GM12878 (cell line): ENCODE measurements at regions not wholly inside any gene's neighbourhood (a gene's known extent, or its start where the extent isn't known, plus 50 kb on each side); places are given as distances from the start of the nearest gene placed in this dataset.

Experiments
- ATAC-seq: fragments of 200-7000 bp; cut with Tn5 transposase; 3 replicates; pipeline ENCODE4 v1.9.1; 2020; ENCODE audit warnings: mild to moderate bottlenecking, moderate library complexity
- BruUV-seq: library from RNA; stranded (reverse); fragments of 400-500 nt; replicated peaks from 2 replicates; lab custom pipeline; 2021; lab: Mats Ljungman, UMichigan
- CTCF ChIA-PET: fragments of 300-600 bp; sonication (Branson Sonifier 250); formaldehyde crosslinking; extraction: SDS; loops from one replicate; lab custom pipeline; 2021; ENCODE audit warnings: inconsistent platforms; lab: Yijun Ruan, JAX
- POLR2A ChIA-PET: fragments of 350-600 bp; formaldehyde crosslinking; extraction: SDS; loops from one replicate; lab custom pipeline; 2021; ENCODE audit warnings: inconsistent platforms; lab: Charles Lee
- RAD21 ChIA-PET: fragments of 300-600 bp; sonication (Branson Sonifier 250); formaldehyde crosslinking; loops from one replicate; lab custom pipeline; 2023; ENCODE audit warnings: antibody characterized with exemption; ENCODE audit not compliant: unreplicated experiment; lab: Charles Lee
- SMC1A ChIA-PET: fragments of 300-600 bp; sonication (Branson Sonifier 250); formaldehyde crosslinking; loops from one replicate; lab custom pipeline; 2023; ENCODE audit not compliant: unreplicated experiment, uncharacterized antibody; lab: Charles Lee
- DNase-seq: peaks from one replicate; pipeline ENCODE4 v3.0.0-alpha.2; 2011; ENCODE audit warnings: low read depth, low spot score
- FAIRE-seq: peaks from 3 replicates; lab custom pipeline; 2011; peaks lifted over from hg19 to GRCh38; lab: Jason Lieb, UNC
- H2AFZ ChIP-seq: 2 replicates; pipeline ENCODE4 v1.6.0; 2011; ENCODE audit warnings: low read depth, low read length, control low read depth; ENCODE audit not compliant: control insufficient read depth
- H3K27ac ChIP-seq: 2 replicates; pipeline ENCODE4 v1.5.1; 2011; ENCODE audit warnings: control low read depth; ENCODE audit not compliant: control insufficient read depth, insufficient read depth
- H3K27me3 ChIP-seq, 2 experiments: replicated peaks in 1 of 2; 2 replicates each; pipeline versions ENCODE4 v1.6.0 to v1.6.1; 2011; ENCODE audit warnings: low read length in 1 of 2; ENCODE audit not compliant: control insufficient read depth in 2 of 2, insufficient read depth in 2 of 2
- H3K36me3 ChIP-seq, 2 experiments: 2 replicates each; pipeline ENCODE4 v1.5.1; 2011; ENCODE audit warnings: low read length in 1 of 2; ENCODE audit not compliant: control insufficient read depth in 2 of 2, insufficient read depth in 2 of 2
- H3K4me1 ChIP-seq: 2 replicates; pipeline ENCODE4 v1.6.1; 2011; ENCODE audit warnings: mild to moderate bottlenecking, low read length, moderate library complexity, mixed read lengths; ENCODE audit not compliant: control insufficient read depth, insufficient read depth
- H3K4me2 ChIP-seq: 2 replicates; pipeline ENCODE4 v1.6.0; 2011; ENCODE audit warnings: control low read depth; ENCODE audit not compliant: control insufficient read depth, insufficient read depth
- H3K4me3 ChIP-seq: fragments of 200-600 bp; sonication (generic); 2 replicates; pipeline ENCODE4 v1.5.1; 2016
- H3K79me2 ChIP-seq: 2 replicates; pipeline ENCODE4 v1.6.0; 2011; ENCODE audit warnings: low read length; ENCODE audit not compliant: control insufficient read depth, insufficient read depth
- H3K9ac ChIP-seq: 2 replicates; pipeline ENCODE4 v1.8.0; 2011; ENCODE audit warnings: low read length, control low read depth, mixed read lengths; ENCODE audit not compliant: control insufficient read depth, insufficient read depth
- H3K9me3 ChIP-seq: replicated peaks from 3 replicates; pipeline ENCODE4 v1.5.1; 2011; ENCODE audit warnings: mild to moderate bottlenecking, low read length; ENCODE audit not compliant: control insufficient read depth, insufficient read depth
- H4K20me1 ChIP-seq: 2 replicates; pipeline ENCODE4 v1.6.0; 2011; ENCODE audit not compliant: control insufficient read depth, insufficient read depth
- ETV6 ChIP-seq, 2 experiments: fragments of 450-650 bp in 1 of 2; IDR thresholded peaks in 1 of 2; conservative IDR thresholded peaks in 1 of 2; 2 replicates each; pipeline ENCODE4 v1.6.1; 2014; ENCODE audit warnings: antibody characterized with exemption in 1 of 2, borderline replicate concordance in 1 of 2, low read depth in 1 of 2, mild to moderate bottlenecking in 1 of 2, moderate library complexity in 1 of 2
- EZH2 ChIP-seq: IDR thresholded peaks from 2 replicates; pipeline ENCODE4 v1.6.1; 2012; ENCODE audit warnings: low read depth, mild to moderate bottlenecking, control low read depth, inconsistent platforms, low read length, borderline replicate concordance; ENCODE audit not compliant: control insufficient read depth
- GATAD2B ChIP-seq: fragments of 450-650 bp; conservative IDR thresholded peaks from 2 replicates; pipeline ENCODE4 v1.6.1; 2017; ENCODE audit warnings: low read depth, mild to moderate bottlenecking, moderate library complexity
- IKZF1 ChIP-seq: fragments of 450-650 bp; conservative IDR thresholded peaks from 2 replicates; pipeline ENCODE4 v1.6.1; 2017; ENCODE audit warnings: antibody characterized with exemption, mild to moderate bottlenecking
- MAX ChIP-seq: IDR thresholded peaks from 2 replicates; pipeline ENCODE4 v1.6.1; 2012; ENCODE audit warnings: low read depth, low read length, improper control_type of control experiment
- NFXL1 ChIP-seq: fragments of 450-650 bp; IDR thresholded peaks from 2 replicates; pipeline ENCODE4 v1.6.1; 2017; ENCODE audit warnings: antibody characterized with exemption, mild to moderate bottlenecking, borderline replicate concordance
- RBBP5 ChIP-seq: fragments of 200-600 bp; sonication (generic); conservative IDR thresholded peaks from 2 replicates; pipeline ENCODE4 v1.6.1; 2016
- RCOR1 ChIP-seq: conservative IDR thresholded peaks from 2 replicates; pipeline ENCODE4 v1.6.1; 2012; ENCODE audit warnings: low read depth, low read length, improper control_type of control experiment
- REST ChIP-seq: IDR thresholded peaks from 2 replicates; pipeline ENCODE4 v1.6.1; 2012; ENCODE audit warnings: mild to moderate bottlenecking, low read depth, low read length
- SREBF1 ChIP-seq: IDR thresholded peaks from 2 replicates; pipeline ENCODE4 v1.6.1; 2012; ENCODE audit warnings: mild to moderate bottlenecking, low read length
- YBX1 ChIP-seq: fragments of 450-650 bp; IDR thresholded peaks from 2 replicates; pipeline ENCODE4 v1.6.1; 2016; ENCODE audit warnings: antibody characterized with exemption
- ZBTB33 ChIP-seq: fragments of 450-650 bp; IDR thresholded peaks from 2 replicates; pipeline ENCODE4 v1.6.1; 2017; ENCODE audit warnings: mild to moderate bottlenecking
- WGBS: methylation state at CpG from one replicate; pipeline ENCODE4 v1.1.6; 2016; ENCODE audit warnings: low lambda C conversion rate; ENCODE audit not compliant: insufficient replicate concordance, insufficient coverage; ENCODE audit errors: missing lambda C conversion rate; 5-methylcytosine and 5-hydroxymethylcytosine counted together
- in situ Hi-C: fragments of 300-500 bp; cut with MboI; formaldehyde crosslinking; loops from 9 replicates; pipeline ENCODE4 v1.14.3; 2018; ENCODE audit warnings: mixed read lengths
- intact Hi-C: fragments of 100-400 bp; cut with micrococcal nuclease; formaldehyde crosslinking; loops from one replicate; pipeline ENCODE4 v1.14.2; 2022; ENCODE audit not compliant: unreplicated experiment
- TF ChIP-seq, protein P1 (sequence below): fragments of 450-650 bp; IDR thresholded peaks from 2 replicates; pipeline ENCODE4 v1.6.1; 2017; ENCODE audit warnings: mild to moderate bottlenecking, moderate library complexity

DNA sequence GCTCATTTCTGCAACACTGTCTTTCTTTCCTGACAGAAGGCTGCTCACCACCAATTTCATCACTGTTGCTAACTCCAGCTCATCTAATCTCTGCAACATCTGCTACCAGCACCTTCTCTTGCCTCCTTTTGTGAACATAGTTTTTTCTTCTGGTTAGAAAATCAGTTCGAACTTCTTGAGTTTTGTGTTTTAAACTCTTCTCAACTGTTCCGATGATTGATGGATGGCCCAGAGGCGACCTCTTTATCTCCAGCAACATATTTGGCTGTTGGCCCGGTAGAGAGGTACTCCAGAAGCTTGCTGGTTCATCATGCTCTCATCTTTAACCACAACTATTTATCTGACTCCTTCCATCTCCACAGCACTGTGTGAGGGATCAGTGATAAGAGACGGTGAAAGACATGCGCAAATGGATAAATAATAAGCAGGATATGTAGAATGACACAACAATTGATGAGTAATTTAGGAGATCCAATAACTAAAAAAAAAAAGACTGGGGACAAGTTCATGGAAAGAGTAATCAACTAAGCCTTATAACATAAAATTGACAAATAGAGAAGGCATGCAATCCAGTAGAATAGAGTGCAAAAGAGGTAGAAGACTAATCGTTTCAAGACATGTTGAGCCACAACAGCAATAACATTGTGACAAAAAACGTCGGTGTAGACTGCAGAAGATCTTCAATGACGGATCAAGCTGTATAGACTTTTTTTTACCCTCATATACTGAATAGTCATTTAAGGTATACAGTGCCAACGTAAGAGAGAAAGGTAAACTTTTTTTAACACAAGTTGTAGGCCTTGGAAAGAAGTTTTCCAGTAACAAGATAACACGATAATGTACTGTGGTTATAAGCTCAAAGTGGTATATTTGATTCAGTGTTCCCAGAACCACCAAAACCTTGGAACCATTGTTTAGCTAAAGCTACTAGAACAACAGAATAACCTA is 152.2 kb downstream of the CRPPA start:
- Histone ChIP-seq H3K4me1 (no peaks in the 10 kb centered on the region), H3K4me3 (no peak overlapping the region), H3K36me3 (no peaks in the 10 kb centered on the region), H3K9ac (no peak overlapping the region), H2AFZ (no peak overlapping the region), H4K20me1 (no peaks in the 10 kb centered on the region), H3K79me2 (no peaks in the 10 kb centered on the region), H3K4me2 (no peak overlapping the region), H3K9me3 (no peaks in the 10 kb centered on the region), H3K27me3 (no peaks in the 10 kb centered on the region), H3K27ac (no peak overlapping the region)
- POLR2A ChIA-PET = no interaction called here
- FAIRE-seq (no peak), DNase-seq (no peak), ATAC-seq (no peak)
- 48% methylated on average over 12 of the region's 12 CpGs for WGBS
- in situ Hi-C loops (no loop called here), intact Hi-C loops (no loop called here)
- BruUV-seq = no TSS peak
- SMC1A ChIA-PET = no interaction called here
- CTCF ChIA-PET = interaction anchor here (0.6 kb wide), 1 partner anchor 296 kb away, joined by 4 read pairs; no protein-coding TSS in a partner anchor
- RAD21 ChIA-PET = no interaction called here
- no peak for TF ChIP-seq RCOR1
- TF ChIP-seq EZH2 = no peak
- no peak for TF ChIP-seq REST
- TF ChIP-seq NFXL1 = no peak
- no peak for TF ChIP-seq ETV6 (conservative IDR thresholded peaks at IDR 0.05 in 1 of 2, IDR thresholded peaks at IDR 0.05 in 1 of 2; ENCODE audit: borderline replicate concordance in 1 of 2, low read depth in 1 of 2)
- no peak for TF ChIP-seq MAX
- TF ChIP-seq IKZF1 = no peak
- no peak for TF ChIP-seq ZBTB33
- TF ChIP-seq, protein P1, sequence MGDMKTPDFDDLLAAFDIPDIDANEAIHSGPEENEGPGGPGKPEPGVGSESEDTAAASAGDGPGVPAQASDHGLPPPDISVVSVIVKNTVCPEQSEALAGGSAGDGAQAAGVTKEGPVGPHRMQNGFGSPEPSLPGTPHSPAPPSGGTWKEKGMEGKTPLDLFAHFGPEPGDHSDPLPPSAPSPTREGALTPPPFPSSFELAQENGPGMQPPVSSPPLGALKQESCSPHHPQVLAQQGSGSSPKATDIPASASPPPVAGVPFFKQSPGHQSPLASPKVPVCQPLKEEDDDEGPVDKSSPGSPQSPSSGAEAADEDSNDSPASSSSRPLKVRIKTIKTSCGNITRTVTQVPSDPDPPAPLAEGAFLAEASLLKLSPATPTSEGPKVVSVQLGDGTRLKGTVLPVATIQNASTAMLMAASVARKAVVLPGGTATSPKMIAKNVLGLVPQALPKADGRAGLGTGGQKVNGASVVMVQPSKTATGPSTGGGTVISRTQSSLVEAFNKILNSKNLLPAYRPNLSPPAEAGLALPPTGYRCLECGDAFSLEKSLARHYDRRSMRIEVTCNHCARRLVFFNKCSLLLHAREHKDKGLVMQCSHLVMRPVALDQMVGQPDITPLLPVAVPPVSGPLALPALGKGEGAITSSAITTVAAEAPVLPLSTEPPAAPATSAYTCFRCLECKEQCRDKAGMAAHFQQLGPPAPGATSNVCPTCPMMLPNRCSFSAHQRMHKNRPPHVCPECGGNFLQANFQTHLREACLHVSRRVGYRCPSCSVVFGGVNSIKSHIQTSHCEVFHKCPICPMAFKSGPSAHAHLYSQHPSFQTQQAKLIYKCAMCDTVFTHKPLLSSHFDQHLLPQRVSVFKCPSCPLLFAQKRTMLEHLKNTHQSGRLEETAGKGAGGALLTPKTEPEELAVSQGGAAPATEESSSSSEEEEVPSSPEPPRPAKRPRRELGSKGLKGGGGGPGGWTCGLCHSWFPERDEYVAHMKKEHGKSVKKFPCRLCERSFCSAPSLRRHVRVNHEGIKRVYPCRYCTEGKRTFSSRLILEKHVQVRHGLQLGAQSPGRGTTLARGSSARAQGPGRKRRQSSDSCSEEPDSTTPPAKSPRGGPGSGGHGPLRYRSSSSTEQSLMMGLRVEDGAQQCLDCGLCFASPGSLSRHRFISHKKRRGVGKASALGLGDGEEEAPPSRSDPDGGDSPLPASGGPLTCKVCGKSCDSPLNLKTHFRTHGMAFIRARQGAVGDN = no peak
- TF ChIP-seq RBBP5 = no peak
- no peak for TF ChIP-seq GATAD2B
- TF ChIP-seq SREBF1 = no peak
- TF ChIP-seq YBX1 = no peak
